KMS-11 (cell line): ENCODE measurements at regions not wholly inside any gene's neighbourhood (a gene's known extent, or its start where the extent isn't known, plus 50 kb on each side); places are given as distances from the start of the nearest gene placed in this dataset.

ENCODE experiments used
- H2AFZ ChIP-seq: fragments of 200-600 bp; sonication (generic); 2 replicates; pipeline ENCODE4 v1.6.1; 2016; ENCODE audit warnings: antibody characterized with exemption, mixed run types, low read depth
- H3K27ac ChIP-seq: fragments of 200-600 bp; sonication (generic); 2 replicates; pipeline ENCODE4 v1.6.1; 2016; ENCODE audit warnings: mild to moderate bottlenecking, mixed run types
- H3K27me3 ChIP-seq: fragments of 200-600 bp; sonication (generic); 2 replicates; pipeline ENCODE4 v1.6.1; 2017; ENCODE audit warnings: mild to moderate bottlenecking, low read depth, mixed run types, moderate library complexity; ENCODE audit not compliant: insufficient read depth
- H3K36me3 ChIP-seq: fragments of 200-600 bp; sonication (generic); 2 replicates; pipeline ENCODE4 v1.6.1; 2017; ENCODE audit warnings: mild to moderate bottlenecking, mixed run types; ENCODE audit not compliant: insufficient read depth
- H3K4me1 ChIP-seq: fragments of 200-600 bp; sonication (generic); 2 replicates; pipeline ENCODE4 v1.6.1; 2016; ENCODE audit warnings: mild to moderate bottlenecking, low read depth, mixed run types; ENCODE audit not compliant: poor library complexity, severe bottlenecking
- H3K4me2 ChIP-seq: fragments of 200-600 bp; sonication (generic); 2 replicates; pipeline ENCODE4 v1.7.0; 2016; ENCODE audit warnings: mild to moderate bottlenecking, mixed run types
- H3K4me3 ChIP-seq: fragments of 200-600 bp; sonication (generic); IDR thresholded peaks from 2 replicates; pipeline ENCODE4 v1.6.1; 2017; ENCODE audit warnings: low read depth, low read length, mixed read lengths; ENCODE audit not compliant: insufficient read depth
- H3K79me2 ChIP-seq: fragments of 200-600 bp; sonication (generic); 2 replicates; pipeline ENCODE4 v1.6.1; 2016; ENCODE audit warnings: low read depth, mixed run types; ENCODE audit not compliant: insufficient read depth
- H3K9ac ChIP-seq: fragments of 200-600 bp; sonication (generic); 2 replicates; pipeline ENCODE4 v1.6.1; 2016; ENCODE audit warnings: mild to moderate bottlenecking, mixed run types
- H4K20me1 ChIP-seq: fragments of 200-600 bp; sonication (generic); 2 replicates; pipeline ENCODE4 v1.6.1; 2016; ENCODE audit warnings: mild to moderate bottlenecking, mixed run types; ENCODE audit not compliant: insufficient read depth
- CTCF ChIP-seq: fragments of 200-600 bp; sonication (generic); conservative IDR thresholded peaks from 2 replicates; pipeline ENCODE4 v1.6.1; 2017; ENCODE audit warnings: low read depth, mild to moderate bottlenecking, antibody characterized with exemption, low read length, moderate library complexity, mixed read lengths

- Histone ChIP-seq H4K20me1 (no peaks in the 10 kb centered on the region), H3K4me1 (no peaks in the 10 kb centered on the region), H3K27me3 (no peaks in the 10 kb centered on the region), H3K27ac (no peak overlapping the region), H3K4me3 (no peak overlapping the region), H3K36me3 (no peaks in the 10 kb centered on the region), H2AFZ (no peak overlapping the region), H3K9ac (no peak overlapping the region), H3K4me2 (no peak overlapping the region), H3K79me2 (no peaks in the 10 kb centered on the region)
- no peak for TF ChIP-seq CTCF
Observed at GRCh38 chr1:209384710-209385550, 198.6 kb upstream of the CAMK1G start.

GRCh38 chr1:209386156-209386555 is 197.4 kb upstream of the CAMK1G start:
- no peak overlapping the region for H3K27ac ChIP-seq
- no peak for TF ChIP-seq CTCF
- H3K4me1 ChIP-seq: no peaks in the 10 kb centered on the region
- H4K20me1 ChIP-seq: no peaks in the 10 kb centered on the region
- H3K27me3 ChIP-seq: no peaks in the 10 kb centered on the region
- no peaks in the 10 kb centered on the region for H3K36me3 ChIP-seq
- no peak overlapping the region for H3K9ac ChIP-seq
- H3K79me2 ChIP-seq: no peaks in the 10 kb centered on the region
- no peak overlapping the region for H3K4me2 ChIP-seq
- no peak overlapping the region for H3K4me3 ChIP-seq
- H2AFZ ChIP-seq: no peak overlapping the region

- no peak overlapping the region for H3K9ac ChIP-seq
- no peak overlapping the region for H3K4me2 ChIP-seq
- H3K4me1 ChIP-seq: no peaks in the 10 kb centered on the region
- H3K27me3 ChIP-seq: no peaks in the 10 kb centered on the region
- no peaks in the 10 kb centered on the region for H4K20me1 ChIP-seq
- no peaks in the 10 kb centered on the region for H3K79me2 ChIP-seq
- H3K36me3 ChIP-seq: no peaks in the 10 kb centered on the region
- H2AFZ ChIP-seq: no peak overlapping the region
- TF ChIP-seq CTCF: no peak
- H3K4me3 ChIP-seq: no peak overlapping the region
- H3K27ac ChIP-seq: no peak overlapping the region
Observed at GRCh38 chr1:209387271-209387968, 196.1 kb upstream of the CAMK1G start.

GRCh38 chr1:209387969-209388329 is 195.6 kb upstream of the CAMK1G start:
- Histone ChIP-seq H2AFZ (no peak overlapping the region), H3K27ac (no peak overlapping the region), H3K4me3 (no peak overlapping the region), H3K36me3 (no peaks in the 10 kb centered on the region), H3K9ac (no peak overlapping the region), H3K79me2 (no peaks in the 10 kb centered on the region), H3K4me2 (no peak overlapping the region), H3K27me3 (no peaks in the 10 kb centered on the region), H4K20me1 (no peaks in the 10 kb centered on the region), H3K4me1 (no peaks in the 10 kb centered on the region)
- TF ChIP-seq CTCF: no peak
